ENCODE measurements at regions not wholly inside any gene's neighbourhood (a gene's known extent, or its start where the extent isn't known, plus 50 kb on each side); places are given as distances from the start of the nearest gene placed in this dataset.

DNA sequence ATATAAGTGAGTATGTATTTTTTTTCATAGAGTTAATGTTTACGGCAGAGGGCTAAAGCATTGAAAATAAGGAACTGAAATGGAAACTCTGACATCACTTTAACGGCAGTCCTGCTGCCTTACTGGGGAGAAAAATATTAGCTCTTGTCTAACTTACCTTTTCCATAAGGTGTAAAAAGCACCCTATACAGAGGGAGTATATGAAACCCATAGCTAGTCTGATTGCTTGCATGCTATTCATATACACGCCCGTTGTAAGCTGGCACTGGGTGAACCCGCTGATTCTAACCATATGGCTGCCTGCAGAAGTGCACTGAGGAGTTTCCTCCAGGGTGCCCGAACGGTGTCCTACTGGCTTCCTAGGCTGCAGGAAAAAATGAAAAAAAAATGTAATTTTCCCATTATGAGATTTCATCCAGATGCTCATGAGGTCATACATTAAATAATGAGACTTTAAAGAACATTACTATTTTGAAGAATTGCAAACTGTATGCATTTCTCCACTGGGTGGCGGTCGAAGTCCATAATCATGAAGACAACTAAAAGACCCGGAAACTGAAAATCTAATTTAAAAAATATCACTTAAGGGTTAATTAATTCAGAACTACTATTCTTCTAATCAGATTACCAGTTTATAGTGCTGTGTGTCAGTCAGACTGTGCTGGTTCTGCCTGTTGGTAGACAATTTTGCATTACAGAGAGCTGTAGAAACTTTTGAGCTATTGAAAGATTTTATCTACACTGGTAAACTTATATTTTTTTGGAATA, 144.7 kb downstream of the ALX1 start (continued):
- TF ChIP-seq FOSL2 (IDR thresholded peaks at IDR 0.05), result no peak
- TF ChIP-seq FOSL2 (CRISPR knock-in tag; IDR thresholded peaks at IDR 0.05), result no peak
- TF ChIP-seq BHLHE40 (IDR thresholded peaks at IDR 0.05; ENCODE audit: low read depth, low read length), result no peak
- TF ChIP-seq KDM5A (IDR thresholded peaks at IDR 0.05), result peak; percentile 72
- TF ChIP-seq, protein P1, sequence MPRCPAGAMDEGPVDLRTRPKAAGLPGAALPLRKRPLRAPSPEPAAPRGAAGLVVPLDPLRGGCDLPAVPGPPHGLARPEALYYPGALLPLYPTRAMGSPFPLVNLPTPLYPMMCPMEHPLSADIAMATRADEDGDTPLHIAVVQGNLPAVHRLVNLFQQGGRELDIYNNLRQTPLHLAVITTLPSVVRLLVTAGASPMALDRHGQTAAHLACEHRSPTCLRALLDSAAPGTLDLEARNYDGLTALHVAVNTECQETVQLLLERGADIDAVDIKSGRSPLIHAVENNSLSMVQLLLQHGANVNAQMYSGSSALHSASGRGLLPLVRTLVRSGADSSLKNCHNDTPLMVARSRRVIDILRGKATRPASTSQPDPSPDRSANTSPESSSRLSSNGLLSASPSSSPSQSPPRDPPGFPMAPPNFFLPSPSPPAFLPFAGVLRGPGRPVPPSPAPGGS (IDR thresholded peaks at IDR 0.05), result no peak
- no peak for TF ChIP-seq POLR2A (IDR thresholded peaks at IDR 0.05; ENCODE audit: low read length)
- no peak for TF ChIP-seq CHD4 (IDR thresholded peaks at IDR 0.05; ENCODE audit: borderline replicate concordance)
- TF ChIP-seq SMC3 (IDR thresholded peaks at IDR 0.05), result peak; percentile 68
- TF ChIP-seq NPAS2 (CRISPR knock-in tag; IDR thresholded peaks at IDR 0.05; ENCODE audit: borderline replicate concordance), result no peak
- TF ChIP-seq, protein P2, sequence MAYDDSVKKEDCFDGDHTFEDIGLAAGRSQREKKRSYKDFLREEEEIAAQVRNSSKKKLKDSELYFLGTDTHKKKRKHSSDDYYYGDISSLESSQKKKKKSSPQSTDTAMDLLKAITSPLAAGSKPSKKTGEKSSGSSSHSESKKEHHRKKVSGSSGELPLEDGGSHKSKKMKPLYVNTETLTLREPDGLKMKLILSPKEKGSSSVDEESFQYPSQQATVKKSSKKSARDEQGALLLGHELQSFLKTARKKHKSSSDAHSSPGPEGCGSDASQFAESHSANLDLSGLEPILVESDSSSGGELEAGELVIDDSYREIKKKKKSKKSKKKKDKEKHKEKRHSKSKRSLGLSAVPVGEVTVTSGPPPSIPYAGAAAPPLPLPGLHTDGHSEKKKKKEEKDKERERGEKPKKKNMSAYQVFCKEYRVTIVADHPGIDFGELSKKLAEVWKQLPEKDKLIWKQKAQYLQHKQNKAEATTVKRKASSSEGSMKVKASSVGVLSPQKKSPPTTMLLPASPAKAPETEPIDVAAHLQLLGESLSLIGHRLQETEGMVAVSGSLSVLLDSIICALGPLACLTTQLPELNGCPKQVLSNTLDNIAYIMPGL (CRISPR knock-in tag; IDR thresholded peaks at IDR 0.05; ENCODE audit: borderline replicate concordance), result no peak
- TF ChIP-seq HOXB5 (CRISPR knock-in tag; IDR thresholded peaks at IDR 0.05), result no peak
- TF ChIP-seq, protein P3, sequence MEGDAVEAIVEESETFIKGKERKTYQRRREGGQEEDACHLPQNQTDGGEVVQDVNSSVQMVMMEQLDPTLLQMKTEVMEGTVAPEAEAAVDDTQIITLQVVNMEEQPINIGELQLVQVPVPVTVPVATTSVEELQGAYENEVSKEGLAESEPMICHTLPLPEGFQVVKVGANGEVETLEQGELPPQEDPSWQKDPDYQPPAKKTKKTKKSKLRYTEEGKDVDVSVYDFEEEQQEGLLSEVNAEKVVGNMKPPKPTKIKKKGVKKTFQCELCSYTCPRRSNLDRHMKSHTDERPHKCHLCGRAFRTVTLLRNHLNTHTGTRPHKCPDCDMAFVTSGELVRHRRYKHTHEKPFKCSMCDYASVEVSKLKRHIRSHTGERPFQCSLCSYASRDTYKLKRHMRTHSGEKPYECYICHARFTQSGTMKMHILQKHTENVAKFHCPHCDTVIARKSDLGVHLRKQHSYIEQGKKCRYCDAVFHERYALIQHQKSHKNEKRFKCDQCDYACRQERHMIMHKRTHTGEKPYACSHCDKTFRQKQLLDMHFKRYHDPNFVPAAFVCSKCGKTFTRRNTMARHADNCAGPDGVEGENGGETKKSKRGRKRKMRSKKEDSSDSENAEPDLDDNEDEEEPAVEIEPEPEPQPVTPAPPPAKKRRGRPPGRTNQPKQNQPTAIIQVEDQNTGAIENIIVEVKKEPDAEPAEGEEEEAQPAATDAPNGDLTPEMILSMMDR (IDR thresholded peaks at IDR 0.05), result peak; percentile 83
- no peak for TF ChIP-seq MAFK (IDR thresholded peaks at IDR 0.05; ENCODE audit: partially characterized antibody)

DNA sequence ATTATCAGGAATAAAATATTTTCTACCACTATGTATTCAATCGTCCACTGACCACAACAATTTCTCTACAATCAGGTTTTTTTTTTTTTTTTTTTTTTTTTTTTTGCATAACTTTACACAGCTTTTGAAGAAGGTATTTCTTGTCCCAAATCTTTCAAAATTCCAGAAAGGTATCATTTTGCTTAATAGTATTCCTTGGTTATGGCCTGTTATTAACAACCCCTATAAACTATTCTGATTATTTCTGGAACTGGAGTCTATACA, 145.3 kb downstream of the ALX1 start:
- no peaks in the 10 kb centered on the region for H3K4me1 ChIP-seq
- H3K27ac ChIP-seq, result 0 out of 6 replicates have a peak overlapping the region, but pooled peaks of 1 of the 2 experiments have one; percentile 57
- no peak for DNase-seq (ENCODE audit: low read depth in 1 of 2, low spot score in 1 of 2)
- no peak for ATAC-seq
- H3K4me2 ChIP-seq, result peak overlapping the region; percentile 52
- H3K9me3 ChIP-seq, result no peaks in the 10 kb centered on the region
- ChIA-PET CTCF (interaction anchor here (0.5 to 3.2 kb wide), 26 partner anchors 9 to 496 kb away, joined by 3 to 22 read pairs (median 4); no protein-coding TSS in a partner anchor), POLR2A (interaction anchor here (0.7 kb wide), 1 partner anchor 269 kb away, joined by 3 read pairs; no protein-coding TSS in a partner anchor)
- FAIRE-seq, result no peak
- no peak overlapping the region for H3K4me3 ChIP-seq
- 0% methylated on average over 1 of the region's 1 CpG for WGBS (ENCODE audit: missing lambda C conversion rate)
- TF ChIP-seq, protein P4, sequence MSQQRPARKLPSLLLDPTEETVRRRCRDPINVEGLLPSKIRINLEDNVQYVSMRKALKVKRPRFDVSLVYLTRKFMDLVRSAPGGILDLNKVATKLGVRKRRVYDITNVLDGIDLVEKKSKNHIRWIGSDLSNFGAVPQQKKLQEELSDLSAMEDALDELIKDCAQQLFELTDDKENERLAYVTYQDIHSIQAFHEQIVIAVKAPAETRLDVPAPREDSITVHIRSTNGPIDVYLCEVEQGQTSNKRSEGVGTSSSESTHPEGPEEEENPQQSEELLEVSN (IDR thresholded peaks at IDR 0.05; ENCODE audit: borderline replicate concordance, low read depth), result no peak
- TF ChIP-seq RAD21 (conservative IDR thresholded peaks at IDR 0.05 in 1 of 2, IDR thresholded peaks at IDR 0.05 in 1 of 2) (no peak), CBX2 (IDR thresholded peaks at IDR 0.05; ENCODE audit: borderline replicate concordance, low read depth) (no peak), HDAC2 (IDR thresholded peaks at IDR 0.05) (no peak), HOXB13 (CRISPR knock-in tag; IDR thresholded peaks at IDR 0.05; ENCODE audit: low read depth) (no peak), JUN (IDR thresholded peaks at IDR 0.05) (no peak), FOSB (CRISPR knock-in tag; IDR thresholded peaks at IDR 0.05) (no peak), EHF (CRISPR knock-in tag; IDR thresholded peaks at IDR 0.05) (no peak), GATA3 (IDR thresholded peaks at IDR 0.05; ENCODE audit: borderline replicate concordance) (no peak), ZFP36 (IDR thresholded peaks at IDR 0.05; ENCODE audit: borderline replicate concordance, partially characterized antibody) (no peak), FOSL2 (IDR thresholded peaks at IDR 0.05) (no peak), FOSL2 (CRISPR knock-in tag; IDR thresholded peaks at IDR 0.05) (no peak), MYC (IDR thresholded peaks at IDR 0.05; ENCODE audit: borderline replicate concordance, low read length) (no peak)
- TF ChIP-seq, protein P5, sequence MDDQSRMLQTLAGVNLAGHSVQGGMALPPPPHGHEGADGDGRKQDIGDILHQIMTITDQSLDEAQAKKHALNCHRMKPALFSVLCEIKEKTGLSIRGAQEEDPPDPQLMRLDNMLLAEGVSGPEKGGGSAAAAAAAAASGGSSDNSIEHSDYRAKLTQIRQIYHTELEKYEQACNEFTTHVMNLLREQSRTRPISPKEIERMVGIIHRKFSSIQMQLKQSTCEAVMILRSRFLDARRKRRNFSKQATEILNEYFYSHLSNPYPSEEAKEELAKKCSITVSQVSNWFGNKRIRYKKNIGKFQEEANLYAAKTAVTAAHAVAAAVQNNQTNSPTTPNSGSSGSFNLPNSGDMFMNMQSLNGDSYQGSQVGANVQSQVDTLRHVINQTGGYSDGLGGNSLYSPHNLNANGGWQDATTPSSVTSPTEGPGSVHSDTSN (IDR thresholded peaks at IDR 0.05), result no peak
